ENCODE measurements at regions not wholly inside any gene's neighbourhood (a gene's known extent, or its start where the extent isn't known, plus 50 kb on each side); places are given as distances from the start of the nearest gene placed in this dataset.

DNA sequence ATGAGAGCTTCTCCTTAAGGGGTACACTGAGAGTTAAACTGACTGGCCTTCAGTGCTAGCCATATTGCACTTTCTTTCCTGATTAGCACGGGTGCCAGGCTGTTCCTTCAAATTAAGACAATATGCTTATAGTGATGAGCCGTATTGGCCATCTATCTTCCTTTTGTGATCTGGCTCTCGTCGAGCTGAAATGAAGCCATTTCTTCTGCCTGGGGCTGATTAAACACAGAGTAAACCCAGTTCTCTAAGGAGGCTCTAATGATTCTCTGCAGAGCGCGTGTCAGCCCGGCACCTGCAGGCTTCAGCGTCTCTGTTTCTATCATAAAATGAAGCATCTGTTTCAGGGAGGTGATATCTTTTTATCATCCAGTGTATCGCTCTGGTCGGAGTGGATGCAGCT is 107.5 kb upstream of the NR2F2 start:
- no peak for DNase-seq (ENCODE audit: low read depth in 4 of 4, low spot score in 3 of 4)

DNA sequence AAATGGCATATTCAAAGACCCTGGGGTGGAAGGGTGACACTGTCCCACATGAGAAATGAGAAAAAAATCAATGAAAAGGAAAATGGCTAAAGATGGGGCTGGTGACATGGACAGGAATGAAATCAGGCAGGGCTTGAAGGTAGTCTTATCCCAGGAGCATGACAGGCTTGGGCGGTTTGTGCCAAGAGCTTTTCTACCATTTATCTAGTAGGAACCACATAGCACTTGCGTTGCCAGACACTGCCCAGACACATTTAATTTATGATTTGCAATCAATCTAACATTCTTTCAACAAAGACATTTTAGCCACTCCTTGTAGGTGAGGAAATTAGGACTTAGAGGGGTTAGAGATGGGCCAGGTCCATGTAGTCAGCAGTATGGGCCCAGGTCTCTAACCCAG is 106.6 kb upstream of the NR2F2 start:
- DNase-seq (ENCODE audit: low read depth in 4 of 4, low spot score in 3 of 4): no peak

DNA sequence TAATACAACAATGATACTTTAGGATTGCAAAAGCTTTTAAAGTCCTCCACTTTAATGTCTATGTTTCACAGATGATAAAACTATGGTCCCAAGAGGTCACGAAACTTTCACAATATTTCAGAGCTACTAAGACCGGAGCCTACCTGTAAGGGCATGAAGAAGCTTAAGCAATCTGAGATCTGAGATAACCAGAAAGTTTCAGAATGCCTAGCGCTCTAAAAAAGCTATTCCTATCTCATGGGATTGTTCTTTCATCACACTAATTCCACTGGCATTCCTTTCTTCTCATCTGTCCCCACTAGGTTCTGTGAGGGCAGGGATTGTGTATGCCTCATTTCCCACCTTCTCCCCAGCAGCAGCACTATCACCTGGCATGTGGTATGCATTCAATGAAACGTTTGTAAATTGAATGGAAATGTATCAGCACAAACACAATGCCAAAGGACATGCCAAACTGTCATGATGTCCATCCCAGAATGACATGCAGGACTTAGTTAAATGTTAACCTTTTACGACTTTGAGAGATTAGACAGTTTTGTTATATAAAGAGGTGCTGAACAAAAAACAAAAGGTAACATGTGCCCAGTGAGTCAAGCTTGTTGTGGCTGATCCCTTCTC is 104.7 kb upstream of the NR2F2 start:
- no peak for DNase-seq (ENCODE audit: low read depth in 4 of 4, low spot score in 3 of 4)

DNA sequence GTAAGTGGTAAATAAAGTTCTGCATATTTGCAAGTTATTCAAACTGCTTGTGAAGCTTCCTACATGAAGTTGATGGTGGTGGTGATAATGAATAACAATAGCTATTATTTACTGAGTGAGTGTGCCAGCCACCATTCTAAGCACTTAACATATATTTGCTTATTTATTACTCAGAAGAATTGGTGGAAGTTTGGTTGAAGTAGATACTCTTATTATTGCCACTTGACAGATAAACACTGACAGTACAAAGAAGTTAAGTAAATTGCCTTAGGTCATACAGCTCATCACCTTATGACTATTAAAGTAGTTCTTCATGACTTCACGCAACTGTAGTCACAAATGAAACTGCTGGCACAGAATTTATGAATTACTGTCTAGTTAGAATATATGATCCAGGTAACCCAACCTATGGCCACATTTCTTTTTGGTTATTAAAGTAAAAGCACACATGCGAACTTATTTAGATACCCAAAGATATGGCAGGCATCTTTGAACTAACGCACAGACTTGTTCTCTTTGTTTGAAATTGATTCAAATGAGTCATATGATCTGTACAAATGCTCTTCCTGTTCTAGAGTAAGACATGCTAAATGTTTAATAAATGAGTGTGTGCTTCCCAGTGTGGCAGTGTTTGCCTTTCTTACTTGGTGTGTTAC is 99.8 kb upstream of the NR2F2 start:
- no peak for DNase-seq (ENCODE audit: low read depth in 4 of 4, low spot score in 3 of 4)

DNA sequence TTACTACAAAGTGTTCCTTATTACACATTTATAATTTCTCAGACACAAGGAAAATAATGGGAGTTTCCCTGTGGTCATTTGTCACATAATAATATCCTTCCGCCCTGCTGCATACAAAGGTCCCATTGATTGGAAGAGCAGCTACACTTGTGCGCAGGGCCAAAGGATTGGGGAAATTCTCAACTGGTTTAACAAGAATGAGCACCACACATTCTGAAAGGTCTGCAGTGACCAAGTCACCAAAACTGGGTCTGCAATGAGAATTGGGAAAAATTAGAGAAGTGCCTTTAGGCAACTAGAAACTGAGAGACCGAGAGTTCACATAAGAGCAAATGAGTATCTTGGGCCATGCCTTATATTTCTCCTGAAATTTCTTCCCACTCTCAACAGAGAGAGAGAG is 98.2 kb upstream of the NR2F2 start:
- no peak for DNase-seq (ENCODE audit: low read depth in 4 of 4, low spot score in 3 of 4)

DNA sequence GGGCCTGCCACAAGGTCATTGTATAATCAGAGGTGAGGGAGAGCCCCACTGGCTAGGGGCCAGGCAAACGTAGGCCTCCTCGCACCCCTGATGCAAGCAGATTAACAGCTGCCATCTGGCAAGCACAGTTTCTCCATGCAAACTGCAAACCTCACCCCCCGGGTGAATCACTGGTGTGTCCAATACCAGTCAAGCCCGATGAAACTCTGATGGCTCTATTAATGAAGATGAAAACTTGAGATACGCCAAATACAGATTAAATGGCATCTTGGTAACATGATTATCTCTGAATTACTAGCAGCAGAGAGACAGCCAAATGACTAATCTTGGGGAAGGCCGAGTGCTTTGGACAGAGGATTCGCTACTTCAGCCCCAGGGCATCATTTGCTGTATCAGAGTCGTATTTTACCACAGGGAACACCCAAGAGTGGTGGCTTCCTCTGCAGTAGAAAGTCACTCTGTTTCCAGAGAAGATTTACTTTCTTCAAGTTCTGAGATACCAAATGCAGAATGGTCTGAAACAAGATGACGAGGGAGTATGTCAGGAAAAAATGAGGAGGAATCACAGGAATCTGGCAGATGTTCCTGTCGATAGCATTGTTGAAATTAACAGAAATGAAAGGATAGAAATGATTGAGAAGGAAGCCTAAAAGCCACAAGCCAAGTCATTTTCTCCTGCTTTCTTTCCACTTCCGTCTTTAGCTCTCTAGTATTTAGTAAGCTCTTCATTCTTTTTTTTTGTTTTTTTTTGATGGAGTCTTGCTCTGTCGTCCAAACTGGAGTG is 96.2 kb upstream of the NR2F2 start:
- DNase-seq (ENCODE audit: low read depth in 4 of 4, low spot score in 3 of 4): no peak

DNA sequence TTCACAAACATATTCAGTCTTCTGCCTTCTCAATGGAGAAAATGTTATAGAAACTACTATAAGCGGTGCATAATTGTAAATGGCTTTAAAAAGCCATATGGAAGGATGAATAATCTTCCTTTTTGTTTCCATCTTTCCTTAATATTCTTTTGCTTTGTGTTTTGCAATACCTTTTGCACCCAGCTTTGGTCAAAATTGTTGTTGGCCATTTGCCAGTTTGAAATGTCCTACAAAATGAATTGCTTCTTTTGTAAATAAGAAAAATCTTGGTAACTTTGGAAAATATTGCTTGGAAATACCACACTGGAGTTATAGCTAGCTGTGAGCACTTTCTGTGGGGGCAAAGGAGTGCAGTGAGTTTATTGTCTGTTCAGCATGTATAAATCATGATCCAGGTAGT is 93.5 kb upstream of the NR2F2 start:
- DNase-seq (ENCODE audit: low read depth in 4 of 4, low spot score in 3 of 4): no peak

DNA sequence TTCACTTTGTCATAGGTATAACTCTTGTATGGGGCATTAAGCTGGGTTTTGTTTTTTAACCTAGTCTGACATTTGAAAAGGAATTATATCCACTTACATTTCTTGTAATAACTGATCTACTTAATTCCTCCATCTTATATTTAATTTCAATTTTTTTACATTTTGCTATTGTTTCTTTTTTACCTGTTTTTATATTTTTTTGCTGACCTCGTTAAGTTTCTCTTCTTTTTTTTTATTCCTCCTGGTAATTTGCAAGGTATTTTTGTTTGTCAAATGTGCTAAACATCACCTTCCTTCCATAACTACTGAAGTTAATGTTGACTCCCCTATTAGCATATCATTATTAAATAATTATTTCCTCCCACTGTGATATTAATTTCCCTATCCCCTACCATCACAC is 87.7 kb upstream of the NR2F2 start:
- DNase-seq (ENCODE audit: low read depth in 4 of 4, low spot score in 3 of 4): no peak

DNA sequence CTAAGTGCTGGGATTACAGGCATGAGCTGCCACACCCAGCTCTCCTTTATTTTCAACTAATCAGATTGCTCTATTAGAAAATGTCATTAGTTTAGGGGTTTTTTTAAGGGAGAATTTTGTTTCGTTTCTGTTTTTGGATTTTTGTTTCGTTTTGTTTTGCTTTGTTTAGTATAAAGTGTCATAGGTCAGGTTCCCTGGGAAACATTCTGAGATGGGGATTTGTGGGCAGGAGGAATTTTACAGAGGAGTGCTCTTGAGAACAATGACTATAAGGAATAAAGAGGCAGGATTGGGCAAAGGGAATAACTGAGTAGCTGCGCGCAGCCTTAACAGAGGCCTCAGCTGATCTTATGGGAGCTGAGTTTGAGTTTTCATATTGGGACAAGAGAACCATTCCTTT is 86.8 kb upstream of the NR2F2 start:
- DNase-seq (ENCODE audit: low read depth in 4 of 4, low spot score in 3 of 4): no peak

DNA sequence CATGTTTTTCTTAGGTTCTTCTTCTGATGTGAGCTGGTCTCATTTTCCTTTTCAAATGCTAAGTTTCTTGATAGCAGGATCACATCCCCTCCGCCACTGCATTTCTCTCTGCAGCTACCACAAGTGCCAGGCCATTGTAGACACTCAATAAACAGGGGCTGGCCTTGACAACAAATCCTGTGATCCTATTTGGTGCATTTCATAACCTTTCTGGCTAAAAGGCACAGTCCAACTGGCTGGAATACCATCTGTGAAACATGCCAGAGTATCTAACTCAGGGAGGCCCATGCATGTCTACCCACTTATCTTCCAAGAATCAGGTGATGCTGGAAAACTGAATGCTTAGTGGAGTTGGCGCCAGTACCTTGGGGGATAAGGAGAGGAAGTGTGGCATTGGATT is 85.2 kb upstream of the NR2F2 start:
- DNase-seq (ENCODE audit: low read depth in 4 of 4, low spot score in 3 of 4): no peak

DNA sequence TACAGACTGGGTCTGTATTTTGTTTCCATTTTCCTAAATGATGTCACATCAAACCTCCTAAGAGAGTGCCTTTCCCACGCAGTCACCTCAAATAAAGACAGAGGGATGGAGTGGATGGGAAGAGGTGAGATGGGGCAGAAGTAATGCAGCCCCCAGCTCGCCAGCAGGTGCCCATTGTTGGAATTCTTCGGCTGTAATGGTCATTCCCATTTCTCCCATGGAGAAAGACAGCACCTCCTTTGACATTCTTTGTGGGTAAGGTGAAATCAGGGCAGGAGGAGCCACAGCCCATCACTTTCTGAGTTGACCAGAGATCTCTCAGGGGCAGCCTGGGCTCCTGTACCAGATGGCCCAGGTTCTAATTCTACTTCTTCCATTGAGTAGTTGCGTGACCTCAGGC is 84.4 kb upstream of the NR2F2 start:
- DNase-seq (ENCODE audit: low read depth in 4 of 4, low spot score in 3 of 4): no peak

DNA sequence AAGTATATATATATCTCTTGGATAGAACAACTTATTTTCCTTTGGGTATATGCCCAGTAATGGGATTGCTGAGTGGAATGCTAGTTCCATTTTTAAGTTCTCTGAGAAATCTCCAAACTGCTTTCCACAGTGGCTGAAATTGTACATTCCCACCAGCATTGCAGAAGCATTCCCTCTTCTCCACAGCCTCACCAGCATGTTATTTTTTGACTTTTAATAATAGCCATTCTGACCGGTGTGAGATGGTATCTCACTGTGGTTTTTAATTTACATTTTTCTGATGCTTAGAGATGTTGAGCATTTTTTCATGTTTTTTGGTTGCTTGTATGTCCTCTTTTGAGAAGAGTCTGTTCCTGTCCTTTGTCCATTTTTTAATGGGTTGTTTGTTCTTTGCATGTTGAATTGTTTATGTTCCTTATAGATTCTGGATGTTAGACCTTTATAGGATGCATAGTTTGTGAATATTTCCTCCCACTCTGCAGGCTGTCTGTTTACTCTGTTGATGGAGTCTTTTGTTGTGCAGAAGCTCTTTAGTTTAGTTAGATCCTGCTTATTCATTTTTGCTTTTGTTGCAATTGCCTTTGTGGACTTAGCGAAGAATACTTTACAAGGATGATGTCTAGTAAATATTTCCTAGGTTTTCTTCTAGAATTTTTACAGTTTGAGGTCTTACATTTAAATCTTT is 82.7 kb upstream of the NR2F2 start:
- DNase-seq (ENCODE audit: low read depth in 4 of 4, low spot score in 3 of 4): no peak

DNA sequence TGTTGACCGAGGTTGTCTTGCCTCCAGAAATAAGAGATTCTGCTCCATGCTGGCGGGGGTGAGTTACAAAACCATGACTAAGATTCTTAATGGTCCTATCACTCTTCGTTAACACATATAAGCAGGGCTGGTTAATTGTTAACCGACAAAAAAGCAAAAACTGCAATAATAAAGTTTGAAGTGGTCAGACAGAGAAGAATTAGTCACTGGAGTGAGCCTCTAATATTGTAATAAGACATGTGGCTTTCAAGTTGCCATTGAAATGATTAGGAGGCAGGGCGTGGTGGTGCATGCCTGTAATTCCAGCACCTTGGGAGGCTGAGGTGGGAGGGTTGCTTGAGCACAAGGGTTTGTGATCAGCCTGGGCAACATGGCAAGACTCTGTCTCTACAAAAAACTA is 78.4 kb upstream of the NR2F2 start:
- DNase-seq (ENCODE audit: low read depth in 4 of 4, low spot score in 3 of 4): no peak

DNA sequence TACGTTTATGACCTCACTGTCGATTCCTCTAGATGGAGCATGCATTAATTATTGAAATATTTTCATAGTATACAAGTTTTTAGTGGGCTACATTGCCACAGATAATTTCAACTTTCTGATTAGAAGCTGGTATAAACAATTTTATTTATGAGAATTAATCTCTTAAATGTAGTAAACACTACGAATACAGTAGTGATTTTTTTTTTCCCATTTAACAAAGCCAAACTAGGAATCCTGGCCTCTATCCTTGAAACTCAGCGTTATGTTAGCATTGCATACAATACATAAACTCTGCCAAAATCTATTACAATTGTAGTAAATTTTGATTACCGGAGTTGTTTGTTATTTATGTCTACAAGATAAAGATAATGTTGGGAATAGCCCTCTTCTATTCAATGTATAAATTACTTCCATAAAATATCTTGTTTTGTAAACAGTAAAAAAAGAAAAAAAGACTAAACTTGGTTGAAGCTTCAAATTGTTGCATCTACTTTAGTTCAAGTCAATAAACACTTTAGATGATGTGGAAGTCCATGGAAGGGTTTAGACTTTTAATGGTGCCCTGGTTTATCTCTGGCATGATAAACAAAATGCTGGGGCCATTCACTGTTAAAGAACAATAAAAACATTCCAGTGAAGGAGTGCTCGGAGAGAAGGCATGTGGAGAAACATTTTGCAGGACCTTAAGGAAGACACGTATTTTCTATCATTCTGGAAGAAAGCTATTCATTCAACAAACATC is 77.3 kb upstream of the NR2F2 start:
- no peak for DNase-seq (ENCODE audit: low read depth in 4 of 4, low spot score in 3 of 4)

DNA sequence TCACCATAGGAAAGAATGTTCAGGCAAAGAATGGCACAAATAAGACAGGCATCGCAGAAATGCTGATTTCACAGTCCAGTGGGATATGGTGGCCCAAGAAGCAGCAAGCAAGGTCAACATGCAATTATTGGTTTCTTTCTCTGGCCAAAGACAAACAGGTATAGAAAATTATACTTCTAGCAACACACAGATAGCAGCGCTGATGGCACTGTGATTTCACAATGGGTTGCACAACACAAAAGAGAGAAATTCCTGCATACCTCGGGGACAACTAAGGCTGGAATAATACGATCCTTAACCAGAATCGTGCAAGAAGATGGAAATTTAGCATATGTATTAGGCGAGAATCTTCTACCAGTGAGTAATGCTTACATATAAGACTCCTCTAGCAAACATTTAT is 76.3 kb upstream of the NR2F2 start:
- no peak for DNase-seq (ENCODE audit: low read depth in 4 of 4, low spot score in 3 of 4)

DNA sequence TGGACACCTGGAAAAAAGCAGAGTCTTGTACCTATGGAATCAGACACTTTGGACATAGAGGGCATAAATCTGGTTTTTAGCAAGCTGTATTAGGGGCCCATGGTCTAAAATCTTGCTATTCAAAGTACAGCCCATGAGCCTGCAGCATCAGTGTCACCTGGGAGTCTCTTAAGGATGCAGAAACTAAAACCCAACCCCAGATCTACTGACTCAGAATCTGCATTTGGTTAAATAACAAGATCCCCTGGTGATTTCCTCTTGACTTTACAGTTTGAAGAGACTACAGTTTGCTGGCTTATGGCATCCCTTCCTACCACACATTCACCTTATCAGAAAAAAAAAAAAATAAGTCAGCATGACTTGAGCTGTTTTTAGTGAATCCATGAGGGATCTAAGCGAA is 74.9 kb upstream of the NR2F2 start:
- no peak for DNase-seq (ENCODE audit: low read depth in 4 of 4, low spot score in 3 of 4)

DNA sequence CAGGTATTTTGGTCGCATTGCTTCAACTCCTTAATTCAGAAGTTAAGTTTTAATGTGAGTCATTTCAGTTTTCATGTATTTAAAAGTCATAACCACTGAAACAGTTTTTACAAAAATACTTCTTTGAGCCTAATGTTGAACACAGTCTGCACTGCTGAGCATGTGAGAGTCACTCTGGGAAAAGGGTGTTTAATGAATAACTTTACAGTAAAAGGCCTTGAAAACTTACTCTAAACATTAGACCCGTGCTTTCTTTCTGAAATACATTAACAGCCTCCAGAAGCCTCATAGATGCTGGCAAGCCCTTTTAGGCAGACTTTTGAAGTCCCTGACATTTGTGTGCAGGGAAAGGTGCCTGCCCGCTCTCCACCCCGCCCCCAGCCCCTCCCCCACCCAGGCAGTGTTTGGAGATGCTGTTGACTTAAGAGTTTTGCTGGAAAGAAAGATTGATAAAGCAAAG is 68.9 kb upstream of the NR2F2 start:
- DNase-seq (ENCODE audit: low read depth in 4 of 4, low spot score in 3 of 4): no peak

DNA sequence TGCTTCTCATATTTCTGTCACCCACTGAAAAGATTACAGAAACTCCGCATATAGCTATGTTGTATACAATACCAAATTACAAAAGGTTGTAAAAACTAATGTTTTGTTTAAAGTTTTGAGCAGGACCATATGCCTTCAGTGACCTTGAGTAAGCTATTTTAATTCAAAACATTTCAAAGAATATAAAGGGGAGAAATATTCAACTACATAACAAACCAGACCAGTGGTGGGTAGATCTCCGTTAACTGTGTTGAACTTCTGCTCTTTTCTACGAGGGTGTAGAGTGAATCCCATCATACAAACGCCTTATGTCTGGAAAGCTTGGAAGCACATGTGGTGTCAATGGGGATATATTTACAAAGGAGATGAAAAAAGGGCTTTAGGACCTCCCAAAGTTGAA is 68.4 kb upstream of the NR2F2 start:
- no peak for DNase-seq (ENCODE audit: low read depth in 4 of 4, low spot score in 3 of 4)

DNA sequence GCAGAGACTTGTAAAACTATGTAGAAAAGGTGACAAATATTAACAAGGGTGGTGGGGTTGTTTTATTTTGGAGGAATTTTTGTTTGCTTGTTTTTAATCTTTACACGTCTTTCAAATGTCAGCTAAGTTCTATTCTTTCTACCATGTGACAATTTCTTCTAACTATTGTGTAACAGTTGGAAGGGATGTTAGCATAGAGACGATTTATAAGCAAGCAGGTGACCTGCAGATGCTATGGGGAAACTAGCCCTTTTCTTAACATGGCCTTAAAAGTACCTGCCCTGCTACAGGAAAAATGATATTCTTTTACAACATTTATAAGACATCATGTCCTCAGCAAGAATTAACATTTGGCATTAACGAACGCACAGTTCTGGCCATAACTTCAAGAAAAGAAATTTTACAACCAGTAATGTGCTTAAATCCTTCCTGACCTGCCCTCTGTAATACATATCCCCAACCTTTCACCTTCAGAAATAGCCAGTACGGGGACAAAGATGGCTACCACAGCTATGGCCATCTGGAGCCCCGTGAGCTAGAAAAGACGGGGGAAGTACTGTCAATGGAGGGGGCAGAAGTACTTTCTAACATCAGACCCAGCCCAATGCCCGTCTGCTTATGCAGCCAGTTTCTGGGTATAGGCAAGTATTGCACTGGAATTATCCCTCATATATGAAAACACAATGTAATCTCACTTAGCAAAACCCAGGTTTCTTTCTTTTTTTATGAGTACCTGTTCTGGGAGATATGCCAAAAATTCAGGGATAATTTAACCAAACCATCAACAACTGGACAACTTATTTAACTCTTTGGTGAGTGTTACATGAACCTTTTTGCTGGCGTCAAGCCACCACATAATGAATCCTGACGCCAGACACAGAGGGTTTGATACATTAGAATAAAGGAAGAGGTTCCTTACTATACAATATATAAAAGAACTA is 67.7 kb upstream of the NR2F2 start:
- DNase-seq (ENCODE audit: low read depth in 4 of 4, low spot score in 3 of 4): no peak

DNA sequence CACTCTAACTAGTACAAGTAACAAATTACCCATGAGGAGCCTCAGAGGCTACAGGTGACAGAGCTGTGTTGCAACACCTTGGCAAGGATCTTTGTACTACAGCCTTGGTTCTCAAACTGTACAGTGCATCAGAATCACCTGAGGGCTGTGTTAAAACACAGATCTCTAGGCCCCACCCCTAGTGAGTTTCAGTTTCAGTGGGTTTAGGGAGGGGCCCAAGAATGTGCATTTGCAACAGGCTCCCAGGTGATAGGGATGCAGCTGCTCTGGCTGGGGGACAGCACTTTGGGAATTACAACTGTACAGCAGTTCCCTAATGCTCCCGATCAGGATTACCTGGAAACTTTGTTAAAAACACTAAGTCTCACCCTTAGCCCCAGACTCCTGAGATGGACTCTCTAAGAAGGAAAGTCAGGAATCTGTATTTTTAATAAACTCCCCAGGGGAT is 66.1 kb upstream of the NR2F2 start:
- DNase-seq (ENCODE audit: low read depth in 4 of 4, low spot score in 3 of 4): no peak
